ENCODE measurements at regions not wholly inside any gene's neighbourhood (a gene's known extent, or its start where the extent isn't known, plus 50 kb on each side); places are given as distances from the start of the nearest gene placed in this dataset.

- TF ChIP-seq POLR2A (IDR thresholded peaks at IDR 0.05) (no peak), CTCF (IDR thresholded peaks at IDR 0.05) (no peak)
Observed at GRCh38 chr20:43832096-43832816, 82.4 kb upstream of the TOX2 start.
